ENCODE measurements at regions not wholly inside any gene's neighbourhood (a gene's known extent, or its start where the extent isn't known, plus 50 kb on each side); places are given as distances from the start of the nearest gene placed in this dataset.

GRCh38 chr1:172931340-172931739 is 119.4 kb downstream of the TNFSF18 start:
- no peak for ATAC-seq
- TF ChIP-seq ZC3H10 (CRISPR knock-in tag; IDR thresholded peaks at IDR 0.05) (no peak), POU6F1 (CRISPR knock-in tag; IDR thresholded peaks at IDR 0.05; ENCODE audit: borderline replicate concordance, low read depth) (no peak), ZFP30 (CRISPR knock-in tag; IDR thresholded peaks at IDR 0.05) (no peak), ZNF8 (CRISPR knock-in tag; IDR thresholded peaks at IDR 0.05) (no peak), SNAI2 (CRISPR knock-in tag; IDR thresholded peaks at IDR 0.05) (no peak)
- TF ChIP-seq, protein P1, sequence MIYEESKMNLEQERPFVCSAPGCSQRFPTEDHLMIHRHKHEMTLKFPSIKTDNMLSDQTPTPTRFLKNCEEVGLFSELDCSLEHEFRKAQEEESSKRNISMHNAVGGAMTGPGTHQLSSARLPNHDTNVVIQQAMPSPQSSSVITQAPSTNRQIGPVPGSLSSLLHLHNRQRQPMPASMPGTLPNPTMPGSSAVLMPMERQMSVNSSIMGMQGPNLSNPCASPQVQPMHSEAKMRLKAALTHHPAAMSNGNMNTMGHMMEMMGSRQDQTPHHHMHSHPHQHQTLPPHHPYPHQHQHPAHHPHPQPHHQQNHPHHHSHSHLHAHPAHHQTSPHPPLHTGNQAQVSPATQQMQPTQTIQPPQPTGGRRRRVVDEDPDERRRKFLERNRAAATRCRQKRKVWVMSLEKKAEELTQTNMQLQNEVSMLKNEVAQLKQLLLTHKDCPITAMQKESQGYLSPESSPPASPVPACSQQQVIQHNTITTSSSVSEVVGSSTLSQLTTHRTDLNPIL (CRISPR knock-in tag; IDR thresholded peaks at IDR 0.05; ENCODE audit: low read depth): no peak

DNA sequence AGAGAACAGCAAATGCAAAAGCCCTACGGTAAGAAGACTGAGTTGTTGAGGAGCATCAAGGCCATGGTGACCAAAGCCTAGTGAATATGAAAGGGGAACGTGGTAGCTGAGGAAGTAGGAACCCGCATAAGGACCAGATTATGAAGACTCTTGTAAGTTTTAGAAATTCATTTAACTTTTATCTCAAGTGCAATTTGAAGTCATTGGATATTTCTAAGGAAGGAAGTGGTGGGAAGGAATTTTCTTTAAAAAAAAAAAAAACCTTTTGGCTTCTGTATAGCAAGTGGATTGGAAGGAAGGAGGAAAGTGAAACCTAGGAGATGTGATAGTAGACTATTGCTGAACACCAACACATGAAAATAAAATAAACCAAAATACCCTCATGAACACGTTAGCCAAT is 119.0 kb downstream of the TNFSF18 start:
- no peak for TF ChIP-seq TSHZ2 (CRISPR knock-in tag; IDR thresholded peaks at IDR 0.05)
- no peak for TF ChIP-seq ZNF8 (CRISPR knock-in tag; IDR thresholded peaks at IDR 0.05)
- TF ChIP-seq ARNTL (CRISPR knock-in tag; IDR thresholded peaks at IDR 0.05; ENCODE audit: borderline replicate concordance, low read depth): no peak
- TF ChIP-seq ZFP3 (CRISPR knock-in tag; IDR thresholded peaks at IDR 0.05): no peak
- no peak for TF ChIP-seq ZFP30 (CRISPR knock-in tag; IDR thresholded peaks at IDR 0.05)
- TF ChIP-seq PPARA (CRISPR knock-in tag; IDR thresholded peaks at IDR 0.05; ENCODE audit: borderline replicate concordance): no peak
- TF ChIP-seq, protein P1 (CRISPR knock-in tag; IDR thresholded peaks at IDR 0.05; ENCODE audit: low read depth): no peak
- no peak for TF ChIP-seq PATZ1 (CRISPR knock-in tag; IDR thresholded peaks at IDR 0.05; ENCODE audit: borderline replicate concordance)
- no peak for TF ChIP-seq SNAI2 (CRISPR knock-in tag; IDR thresholded peaks at IDR 0.05)
- TF ChIP-seq RARB (CRISPR knock-in tag; IDR thresholded peaks at IDR 0.05): no peak
- TF ChIP-seq ZNF70 (CRISPR knock-in tag; IDR thresholded peaks at IDR 0.05): no peak
- no peak for TF ChIP-seq ISL1 (CRISPR knock-in tag; IDR thresholded peaks at IDR 0.05)
- ATAC-seq: no peak

- TF ChIP-seq PATZ1 (CRISPR knock-in tag; IDR thresholded peaks at IDR 0.05; ENCODE audit: borderline replicate concordance) (no peak), BACH2 (CRISPR knock-in tag; IDR thresholded peaks at IDR 0.05; ENCODE audit: borderline replicate concordance) (no peak), ARNTL (CRISPR knock-in tag; IDR thresholded peaks at IDR 0.05; ENCODE audit: borderline replicate concordance, low read depth) (no peak), TCF4 (CRISPR knock-in tag; IDR thresholded peaks at IDR 0.05; ENCODE audit: borderline replicate concordance) (no peak)
- ATAC-seq: no peak
Observed at GRCh38 chr1:172932981-172933380, 117.8 kb downstream of the TNFSF18 start.

DNA sequence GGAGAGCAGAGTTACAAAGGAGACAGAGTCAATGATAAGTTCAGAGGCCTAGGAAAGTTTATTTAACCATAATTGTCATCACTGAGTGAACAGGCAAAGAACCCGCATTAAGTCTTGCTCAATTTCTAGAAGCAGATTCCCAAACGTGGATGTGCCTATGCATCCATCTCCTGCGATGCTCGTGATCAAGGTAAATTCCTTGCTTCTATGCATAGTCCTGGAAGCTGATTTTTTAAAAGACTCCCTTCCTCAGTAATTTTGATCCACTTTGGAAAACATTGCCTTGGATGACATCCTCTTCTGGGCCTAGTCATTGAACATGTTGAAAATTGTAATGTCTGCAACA is 116.4 kb downstream of the TNFSF18 start:
- ATAC-seq: no peak
- TF ChIP-seq ZNF8 (CRISPR knock-in tag; IDR thresholded peaks at IDR 0.05): no peak
- no peak for TF ChIP-seq TOX (CRISPR knock-in tag; IDR thresholded peaks at IDR 0.05; ENCODE audit: borderline replicate concordance)
- no peak for TF ChIP-seq ZNF70 (CRISPR knock-in tag; IDR thresholded peaks at IDR 0.05)
- no peak for TF ChIP-seq OSR1 (CRISPR knock-in tag; IDR thresholded peaks at IDR 0.05)
- TF ChIP-seq TCF4 (CRISPR knock-in tag; IDR thresholded peaks at IDR 0.05; ENCODE audit: borderline replicate concordance): no peak
- no peak for TF ChIP-seq PATZ1 (CRISPR knock-in tag; IDR thresholded peaks at IDR 0.05; ENCODE audit: borderline replicate concordance)
- TF ChIP-seq RARB (CRISPR knock-in tag; IDR thresholded peaks at IDR 0.05): no peak
- TF ChIP-seq PPARA (CRISPR knock-in tag; IDR thresholded peaks at IDR 0.05; ENCODE audit: borderline replicate concordance): no peak
- no peak for TF ChIP-seq CSDC2 (CRISPR knock-in tag; IDR thresholded peaks at IDR 0.05)
- TF ChIP-seq BACH2 (CRISPR knock-in tag; IDR thresholded peaks at IDR 0.05; ENCODE audit: borderline replicate concordance): no peak
- TF ChIP-seq GLIS3 (CRISPR knock-in tag; IDR thresholded peaks at IDR 0.05): no peak
